CD14-positive monocyte (primary cell): ENCODE measurements at regions not wholly inside any gene's neighbourhood (a gene's known extent, or its start where the extent isn't known, plus 50 kb on each side); places are given as distances from the start of the nearest gene placed in this dataset.

ENCODE experiments used
- DNase-seq, 3 donors: peaks; one replicate each; pipeline ENCODE4 v3.0.0-alpha.2; 2011 to 2022
- H2AFZ ChIP-seq: 2 replicates; pipeline ENCODE4 v1.6.0; 2012; ENCODE audit warnings: mild to moderate bottlenecking, low read depth, low read length, inconsistent platforms; ENCODE audit not compliant: insufficient read depth, poor library complexity, severe bottlenecking
- H3K27ac ChIP-seq, 2 donors: 1 replicate in 1 of 2; 2 replicates in 1 of 2; pipeline ENCODE4 v1.5.1; 2012 to 2013; ENCODE audit warnings: low read length in 2 of 2, control low read depth in 1 of 2, inconsistent platforms in 1 of 2, low read depth in 1 of 2, mild to moderate bottlenecking in 1 of 2
- H3K27me3 ChIP-seq, 2 donors: one replicate each; pipeline versions ENCODE4 v1.6.0 to v1.6.1; 2011 to 2013; ENCODE audit warnings: low read length in 2 of 2; ENCODE audit not compliant: control insufficient read depth in 2 of 2, insufficient read depth in 2 of 2
- H3K36me3 ChIP-seq, 2 donors: replicated peaks in 1 of 2; 1 replicate in 1 of 2; 2 replicates in 1 of 2; pipeline versions ENCODE4 v1.5.1 to v1.6.1; 2012 to 2013; ENCODE audit warnings: low read length in 2 of 2, control low read depth in 1 of 2, inconsistent platforms in 1 of 2, mild to moderate bottlenecking in 1 of 2; ENCODE audit not compliant: insufficient read depth in 2 of 2, control insufficient read depth in 1 of 2
- H3K4me1 ChIP-seq, 2 donors: 1 replicate in 1 of 2; 2 replicates in 1 of 2; pipeline versions ENCODE4 v1.5.1 to v1.6.1; 2012 to 2013; ENCODE audit warnings: low read length in 2 of 2, control low read depth in 1 of 2, inconsistent platforms in 1 of 2, mild to moderate bottlenecking in 1 of 2, moderate library complexity in 1 of 2; ENCODE audit not compliant: insufficient read depth in 2 of 2, control insufficient read depth in 1 of 2
- H3K4me2 ChIP-seq: replicated peaks from 2 replicates; pipeline ENCODE3; 2012; ENCODE audit warnings: low read length, moderate library complexity, mild to moderate bottlenecking; ENCODE audit not compliant: poor library complexity, severe bottlenecking; ENCODE audit errors: extremely low read depth
- H3K4me3 ChIP-seq, 3 experiments: fragments of 200-600 bp in 1 of 3; sonication (generic) in 1 of 3; replicated peaks in 1 of 3; 1 replicate in 2 of 3; 2 replicates in 1 of 3; pipeline ENCODE4 v1.5.1; 2011 to 2013; ENCODE audit warnings: low read length in 3 of 3, mild to moderate bottlenecking in 3 of 3, control low read depth in 2 of 3, low read depth in 2 of 3, inconsistent platforms in 1 of 3, moderate library complexity in 1 of 3
- H3K79me2 ChIP-seq: 2 replicates; pipeline ENCODE4 v1.6.0; 2012; ENCODE audit warnings: mild to moderate bottlenecking, control low read depth, inconsistent platforms, low read length, moderate library complexity; ENCODE audit not compliant: insufficient read depth
- H3K9ac ChIP-seq: 2 replicates; pipeline ENCODE4 v1.6.0; 2017; ENCODE audit warnings: low read length, mild to moderate bottlenecking; ENCODE audit not compliant: insufficient read depth, poor library complexity, severe bottlenecking
- H3K9me3 ChIP-seq, 2 donors: replicated peaks in 1 of 2; 1 replicate in 1 of 2; 2 replicates in 1 of 2; pipeline versions ENCODE4 v1.5.1 to v1.6.1; 2012 to 2013; ENCODE audit warnings: low read length in 2 of 2, control low read depth in 1 of 2; ENCODE audit not compliant: control insufficient read depth in 1 of 2, insufficient read depth in 1 of 2
- H4K20me1 ChIP-seq: 2 replicates; pipeline ENCODE4 v1.6.0; 2012; ENCODE audit warnings: mild to moderate bottlenecking, low read length, control low read depth, moderate library complexity; ENCODE audit not compliant: insufficient read depth
- H3K27ac Mint-ChIP-seq, 7 donors: one replicate each; pipeline ENCODE4 v1.8.0; 2020; ENCODE audit warnings: mild to moderate bottlenecking in 7 of 7, mixed read lengths in 7 of 7, moderate library complexity in 6 of 7, inconsistent platforms in 2 of 7
- H3K27me3 Mint-ChIP-seq, 3 donors: one replicate each; pipeline ENCODE4 v1.8.0; 2021 to 2022; ENCODE audit warnings: low read depth in 3 of 3, mild to moderate bottlenecking in 3 of 3, mixed read lengths in 3 of 3, moderate library complexity in 3 of 3, inconsistent platforms in 1 of 3
- H3K36me3 Mint-ChIP-seq, 2 donors: one replicate each; pipeline ENCODE4 v1.8.0; 2020; ENCODE audit warnings: mixed read lengths in 2 of 2, inconsistent platforms in 1 of 2, mild to moderate bottlenecking in 1 of 2
- H3K4me1 Mint-ChIP-seq: one replicate; pipeline ENCODE4 v1.8.0; 2020; ENCODE audit warnings: mild to moderate bottlenecking, mixed read lengths
- H3K4me3 Mint-ChIP-seq, 2 donors: one replicate each; pipeline ENCODE4 v1.8.0; 2020; ENCODE audit warnings: mild to moderate bottlenecking in 2 of 2, mixed read lengths in 2 of 2, moderate library complexity in 1 of 2
- H3K9me3 Mint-ChIP-seq, 7 donors: one replicate each; pipeline ENCODE4 v1.8.0; 2020 to 2022; ENCODE audit warnings: mixed read lengths in 7 of 7, mild to moderate bottlenecking in 6 of 7, moderate library complexity in 6 of 7, inconsistent platforms in 2 of 7
- WGBS: methylation state at CpG from one replicate; pipeline ENCODE4 v1.1.5; 2013; ENCODE audit warnings: missing lambda C conversion rate; ENCODE audit not compliant: insufficient coverage; 5-methylcytosine and 5-hydroxymethylcytosine counted together
- intact Hi-C, 2 donors: fragments of 100-400 bp; cut with micrococcal nuclease; formaldehyde crosslinking; loops; one replicate each; pipeline versions ENCODE4 v1.15.0 to v1.15.1; 2023
- TF ChIP-seq, protein P1 (sequence below): fragments of 200-600 bp; IDR thresholded peaks from one replicate; pipeline ENCODE4 v1.8.0; 2022; ENCODE audit warnings: antibody characterized with exemption, mild to moderate bottlenecking

DNA sequence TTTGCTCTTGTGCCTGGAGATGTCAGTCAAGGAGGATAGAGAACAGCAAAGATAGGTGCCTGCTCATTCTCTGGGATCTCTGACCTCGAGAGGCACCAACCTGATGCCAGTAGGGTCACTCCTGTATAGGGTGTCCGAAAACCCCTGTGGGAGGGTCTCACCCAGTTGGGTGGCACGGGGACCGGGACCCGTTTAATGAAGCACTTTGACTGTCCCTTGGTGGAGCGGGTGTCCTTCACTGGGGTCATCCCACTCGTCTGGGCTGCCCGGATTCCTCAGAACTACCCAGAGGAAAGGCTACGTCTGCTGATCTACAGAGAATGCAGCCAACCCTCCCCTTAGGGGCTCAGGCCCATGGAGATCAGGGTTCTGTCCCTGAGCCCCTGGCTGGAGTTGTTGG is 157.6 kb downstream of the CAPZA3 start:
- no peaks in the 10 kb centered on the region for H3K27me3 ChIP-seq
- no peaks in the 10 kb centered on the region for H4K20me1 ChIP-seq
- no peaks in the 10 kb centered on the region for H3K4me1 Mint-ChIP-seq
- H3K36me3 Mint-ChIP-seq: no peaks in the 10 kb centered on the region
- intact Hi-C loops: no loop called here
- DNase-seq: no peak
- H3K9ac ChIP-seq: no peak overlapping the region
- H3K9me3 ChIP-seq: peaks cover 10 to 16% of the 10 kb centered on the region in 2 donors
- no peaks in the 10 kb centered on the region for H3K36me3 ChIP-seq
- H3K27ac ChIP-seq: no peak overlapping the region
- H3K27me3 Mint-ChIP-seq: peaks cover 0 to 1% (median 1%) of the 10 kb centered on the region in 3 donors
- no peak overlapping the region for H3K4me3 ChIP-seq
- no peak overlapping the region for H3K4me2 ChIP-seq
- no peak overlapping the region for H2AFZ ChIP-seq
- no peaks in the 10 kb centered on the region for H3K79me2 ChIP-seq
- TF ChIP-seq, protein P1, sequence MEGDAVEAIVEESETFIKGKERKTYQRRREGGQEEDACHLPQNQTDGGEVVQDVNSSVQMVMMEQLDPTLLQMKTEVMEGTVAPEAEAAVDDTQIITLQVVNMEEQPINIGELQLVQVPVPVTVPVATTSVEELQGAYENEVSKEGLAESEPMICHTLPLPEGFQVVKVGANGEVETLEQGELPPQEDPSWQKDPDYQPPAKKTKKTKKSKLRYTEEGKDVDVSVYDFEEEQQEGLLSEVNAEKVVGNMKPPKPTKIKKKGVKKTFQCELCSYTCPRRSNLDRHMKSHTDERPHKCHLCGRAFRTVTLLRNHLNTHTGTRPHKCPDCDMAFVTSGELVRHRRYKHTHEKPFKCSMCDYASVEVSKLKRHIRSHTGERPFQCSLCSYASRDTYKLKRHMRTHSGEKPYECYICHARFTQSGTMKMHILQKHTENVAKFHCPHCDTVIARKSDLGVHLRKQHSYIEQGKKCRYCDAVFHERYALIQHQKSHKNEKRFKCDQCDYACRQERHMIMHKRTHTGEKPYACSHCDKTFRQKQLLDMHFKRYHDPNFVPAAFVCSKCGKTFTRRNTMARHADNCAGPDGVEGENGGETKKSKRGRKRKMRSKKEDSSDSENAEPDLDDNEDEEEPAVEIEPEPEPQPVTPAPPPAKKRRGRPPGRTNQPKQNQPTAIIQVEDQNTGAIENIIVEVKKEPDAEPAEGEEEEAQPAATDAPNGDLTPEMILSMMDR: no peak
- no peaks in the 10 kb centered on the region for H3K4me1 ChIP-seq
- WGBS: 96% methylated on average over 8 of the region's 9 CpGs
- no peak overlapping the region for H3K27ac Mint-ChIP-seq
- H3K9me3 Mint-ChIP-seq: peaks cover 1 to 21% (median 8%) of the 10 kb centered on the region in 7 donors
- no peak overlapping the region for H3K4me3 Mint-ChIP-seq

DNA sequence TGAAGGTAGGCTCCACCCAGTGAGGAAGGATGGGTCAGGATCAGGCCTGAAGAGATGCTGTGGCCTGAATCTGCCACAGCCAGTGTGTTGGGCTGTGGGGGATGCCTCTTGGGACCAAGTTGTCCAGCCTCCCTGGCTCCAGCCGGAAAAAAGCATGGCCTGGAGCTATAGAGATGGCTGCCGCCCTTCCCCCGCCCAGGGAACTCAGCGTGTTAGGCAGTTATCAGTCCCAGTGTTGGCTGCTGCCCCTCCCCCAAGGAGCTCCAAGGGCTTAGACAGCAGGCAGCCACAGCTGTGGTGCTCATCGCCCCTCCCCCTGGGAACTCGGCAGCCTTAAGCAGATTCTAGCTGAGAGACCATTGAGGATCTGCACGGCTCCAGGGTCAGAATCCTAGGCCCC is 158.0 kb downstream of the CAPZA3 start:
- H3K27me3 Mint-ChIP-seq: peaks cover 0 to 1% (median 1%) of the 10 kb centered on the region in 3 donors
- no peaks in the 10 kb centered on the region for H3K36me3 ChIP-seq
- no peaks in the 10 kb centered on the region for H3K4me1 Mint-ChIP-seq
- TF ChIP-seq, protein P1: no peak
- no peaks in the 10 kb centered on the region for H3K79me2 ChIP-seq
- peaks cover 10 to 16% of the 10 kb centered on the region in 2 donors for H3K9me3 ChIP-seq
- no peak overlapping the region for H3K4me2 ChIP-seq
- H3K27me3 ChIP-seq: no peaks in the 10 kb centered on the region
- H3K9ac ChIP-seq: no peak overlapping the region
- peaks cover 1 to 21% (median 8%) of the 10 kb centered on the region in 7 donors for H3K9me3 Mint-ChIP-seq
- DNase-seq: no peak
- 91% methylated on average over 7 of the region's 7 CpGs for WGBS
- H3K4me1 ChIP-seq: no peaks in the 10 kb centered on the region
- H3K4me3 Mint-ChIP-seq: no peak overlapping the region
- intact Hi-C loops: no loop called here
- H4K20me1 ChIP-seq: no peaks in the 10 kb centered on the region
- no peak overlapping the region for H3K27ac ChIP-seq
- H2AFZ ChIP-seq: no peak overlapping the region
- H3K36me3 Mint-ChIP-seq: no peaks in the 10 kb centered on the region
- H3K27ac Mint-ChIP-seq: no peak overlapping the region
- H3K4me3 ChIP-seq: no peak overlapping the region
